ENCODE measurements at regions not wholly inside any gene's neighbourhood (a gene's known extent, or its start where the extent isn't known, plus 50 kb on each side); places are given as distances from the start of the nearest gene placed in this dataset.

- Histone ChIP-seq H3K4me3 (ENCODE audit: low read depth, low read length) (no peak overlapping the region), H3K27me3 (ENCODE audit: control insufficient read depth, insufficient read depth, low read length) (no peaks in the 10 kb centered on the region), H3K9me3 (ENCODE audit: control insufficient read depth, insufficient read depth, low read length) (no peaks in the 10 kb centered on the region), H3K27ac (ENCODE audit: low read depth, low read length) (no peak overlapping the region)
- no peak for DNase-seq (ENCODE audit: low read depth, low spot score)
- CTCF ChIA-PET = no interaction called here
- no peak for TF ChIP-seq CTCF (IDR thresholded peaks at IDR 0.05; ENCODE audit: low read depth, low read length)
- POLR2A ChIA-PET = no interaction called here
These were observed 154.4 kb upstream of the RARB start for GRCh38 chr3:25273582-25274171.

- no peak overlapping the region for H3K4me3 ChIP-seq (ENCODE audit: low read depth, low read length)
- POLR2A ChIA-PET = no interaction called here
- CTCF ChIA-PET = interaction anchor here (0.6 to 1.2 kb wide), 2 partner anchors 316 to 317 kb away, joined by 3 to 4 read pairs; no protein-coding TSS in a partner anchor
- no peak for DNase-seq (ENCODE audit: low read depth, low spot score)
- no peaks in the 10 kb centered on the region for H3K27me3 ChIP-seq (ENCODE audit: control insufficient read depth, insufficient read depth, low read length)
- TF ChIP-seq CTCF (IDR thresholded peaks at IDR 0.05; ENCODE audit: low read depth, low read length) = no peak
- H3K9me3 ChIP-seq (ENCODE audit: control insufficient read depth, insufficient read depth, low read length) = no peaks in the 10 kb centered on the region
- no peak overlapping the region for H3K27ac ChIP-seq (ENCODE audit: low read depth, low read length)
These were observed 150.6 kb upstream of the RARB start for GRCh38 chr3:25277503-25277902.

- no peaks in the 10 kb centered on the region for H3K9me3 ChIP-seq (ENCODE audit: control insufficient read depth, insufficient read depth, low read length)
- no peak overlapping the region for H3K4me3 ChIP-seq (ENCODE audit: low read depth, low read length)
- DNase-seq (ENCODE audit: low read depth, low spot score) = no peak
- ChIA-PET CTCF (no interaction called here), POLR2A (no interaction called here)
- no peak overlapping the region for H3K27ac ChIP-seq (ENCODE audit: low read depth, low read length)
- no peaks in the 10 kb centered on the region for H3K27me3 ChIP-seq (ENCODE audit: control insufficient read depth, insufficient read depth, low read length)
- no peak for TF ChIP-seq CTCF (IDR thresholded peaks at IDR 0.05; ENCODE audit: low read depth, low read length)
These were observed 146.9 kb upstream of the RARB start for GRCh38 chr3:25281041-25281731.

GRCh38 chr3:25281732-25282126 is 146.3 kb upstream of the RARB start:
- ChIA-PET CTCF (no interaction called here), POLR2A (no interaction called here)
- Histone ChIP-seq H3K4me3 (ENCODE audit: low read depth, low read length) (no peak overlapping the region), H3K27ac (ENCODE audit: low read depth, low read length) (no peak overlapping the region), H3K27me3 (ENCODE audit: control insufficient read depth, insufficient read depth, low read length) (no peaks in the 10 kb centered on the region), H3K9me3 (ENCODE audit: control insufficient read depth, insufficient read depth, low read length) (no peaks in the 10 kb centered on the region)
- no peak for TF ChIP-seq CTCF (IDR thresholded peaks at IDR 0.05; ENCODE audit: low read depth, low read length)
- no peak for DNase-seq (ENCODE audit: low read depth, low spot score)

- ChIA-PET POLR2A (no interaction called here), CTCF (no interaction called here)
- DNase-seq (ENCODE audit: low read depth, low spot score) = no peak
- no peak for TF ChIP-seq CTCF (IDR thresholded peaks at IDR 0.05; ENCODE audit: low read depth, low read length)
- no peak overlapping the region for H3K4me3 ChIP-seq (ENCODE audit: low read depth, low read length)
- H3K9me3 ChIP-seq (ENCODE audit: control insufficient read depth, insufficient read depth, low read length) = no peaks in the 10 kb centered on the region
- H3K27ac ChIP-seq (ENCODE audit: low read depth, low read length) = no peak overlapping the region
- H3K27me3 ChIP-seq (ENCODE audit: control insufficient read depth, insufficient read depth, low read length) = no peaks in the 10 kb centered on the region
These were observed 144.4 kb upstream of the RARB start for GRCh38 chr3:25283613-25284012.
